ENCODE measurements at regions not wholly inside any gene's neighbourhood (a gene's known extent, or its start where the extent isn't known, plus 50 kb on each side); places are given as distances from the start of the nearest gene placed in this dataset.

DNA sequence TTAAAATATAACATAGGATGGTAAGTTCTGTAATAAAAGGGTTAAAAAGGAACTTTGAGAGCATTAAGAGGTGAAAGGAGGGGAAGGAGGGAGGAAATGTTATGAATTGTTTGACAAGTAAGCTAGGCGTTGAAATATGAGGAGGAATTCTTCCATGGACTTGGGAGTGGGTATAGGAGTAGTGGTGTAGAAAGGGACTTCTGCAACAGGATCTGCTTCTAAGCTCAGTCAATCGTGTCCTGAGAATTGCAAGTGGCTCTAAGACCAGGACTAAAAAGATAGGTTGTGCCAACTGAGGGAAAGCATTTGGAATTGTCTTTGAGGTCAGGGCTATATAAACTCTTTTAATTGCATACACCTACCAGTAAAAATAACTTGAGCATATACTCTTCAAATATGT lies 74.1 kb upstream of the SLC38A2 start:
- TF ChIP-seq CTCF (IDR thresholded peaks at IDR 0.05) (no peak), EP300 (IDR thresholded peaks at IDR 0.05; ENCODE audit: borderline replicate concordance in 1 of 2, low read depth in 1 of 2, low read length in 1 of 2) (no peak), RAD21 (IDR thresholded peaks at IDR 0.05; ENCODE audit: low read length) (no peak), POLR2AphosphoS5 (IDR thresholded peaks at IDR 0.05; ENCODE audit: low read depth, low read length) (no peak), CHD2 (IDR thresholded peaks at IDR 0.05; ENCODE audit: low read length, partially characterized antibody) (no peak), FOSL2 (IDR thresholded peaks at IDR 0.05; ENCODE audit: borderline replicate concordance, low read depth) (no peak), REST (IDR thresholded peaks at IDR 0.05; ENCODE audit: low read depth, low read length) (no peak), NRF1 (IDR thresholded peaks at IDR 0.05; ENCODE audit: low read depth, low read length) (no peak), EZH2phosphoT487 (IDR thresholded peaks at IDR 0.05; ENCODE audit: borderline replicate concordance, low read depth) (no peak), YY1 (IDR thresholded peaks at IDR 0.05; ENCODE audit: low read depth) (no peak), FOXM1 (IDR thresholded peaks at IDR 0.05; ENCODE audit: low read depth) (no peak), SIN3A (IDR thresholded peaks at IDR 0.05; ENCODE audit: borderline replicate concordance, low read depth, low read length) (no peak), TAF1 (IDR thresholded peaks at IDR 0.05; ENCODE audit: borderline replicate concordance, low read depth, low read length) (no peak)
- TF ChIP-seq, protein P1, sequence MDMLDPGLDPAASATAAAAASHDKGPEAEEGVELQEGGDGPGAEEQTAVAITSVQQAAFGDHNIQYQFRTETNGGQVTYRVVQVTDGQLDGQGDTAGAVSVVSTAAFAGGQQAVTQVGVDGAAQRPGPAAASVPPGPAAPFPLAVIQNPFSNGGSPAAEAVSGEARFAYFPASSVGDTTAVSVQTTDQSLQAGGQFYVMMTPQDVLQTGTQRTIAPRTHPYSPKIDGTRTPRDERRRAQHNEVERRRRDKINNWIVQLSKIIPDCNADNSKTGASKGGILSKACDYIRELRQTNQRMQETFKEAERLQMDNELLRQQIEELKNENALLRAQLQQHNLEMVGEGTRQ (IDR thresholded peaks at IDR 0.05; ENCODE audit: borderline replicate concordance, low read depth, low read length): no peak
